Muscle layer of duodenum (tissue), 2 donors: ENCODE measurements at regions not wholly inside any gene's neighbourhood (a gene's known extent, or its start where the extent isn't known, plus 50 kb on each side); places are given as distances from the start of the nearest gene placed in this dataset.

ENCODE experiments used
- H3K27ac ChIP-seq: one replicate; pipeline ENCODE4 v1.7.0; 2013; ENCODE audit warnings: mild to moderate bottlenecking, low read length
- H3K27me3 ChIP-seq: one replicate; pipeline ENCODE4 v1.7.0; 2013; ENCODE audit warnings: low read depth, mild to moderate bottlenecking, control low read depth, low read length
- H3K36me3 ChIP-seq, 2 donors: one replicate each; pipeline ENCODE4 v1.7.0; 2013; ENCODE audit warnings: low read length in 2 of 2, control low read depth in 1 of 2, mild to moderate bottlenecking in 1 of 2; ENCODE audit not compliant: insufficient read depth in 2 of 2, control insufficient read depth in 1 of 2
- H3K4me1 ChIP-seq, 2 donors: one replicate each; pipeline ENCODE4 v1.7.0; 2013; ENCODE audit warnings: low read length in 2 of 2, mild to moderate bottlenecking in 2 of 2, control low read depth in 1 of 2, moderate library complexity in 1 of 2; ENCODE audit not compliant: insufficient read depth in 2 of 2, control insufficient read depth in 1 of 2
- H3K4me3 ChIP-seq, 2 donors: one replicate each; pipeline ENCODE4 v1.7.0; 2013; ENCODE audit warnings: low read length in 2 of 2, low read depth in 1 of 2, mild to moderate bottlenecking in 1 of 2
- H3K9me3 ChIP-seq, 2 donors: one replicate each; pipeline ENCODE4 v1.7.0; 2013; ENCODE audit warnings: low read length in 2 of 2, control low read depth in 1 of 2, mild to moderate bottlenecking in 1 of 2; ENCODE audit not compliant: control insufficient read depth in 1 of 2
- donor health status: healthy.

DNA sequence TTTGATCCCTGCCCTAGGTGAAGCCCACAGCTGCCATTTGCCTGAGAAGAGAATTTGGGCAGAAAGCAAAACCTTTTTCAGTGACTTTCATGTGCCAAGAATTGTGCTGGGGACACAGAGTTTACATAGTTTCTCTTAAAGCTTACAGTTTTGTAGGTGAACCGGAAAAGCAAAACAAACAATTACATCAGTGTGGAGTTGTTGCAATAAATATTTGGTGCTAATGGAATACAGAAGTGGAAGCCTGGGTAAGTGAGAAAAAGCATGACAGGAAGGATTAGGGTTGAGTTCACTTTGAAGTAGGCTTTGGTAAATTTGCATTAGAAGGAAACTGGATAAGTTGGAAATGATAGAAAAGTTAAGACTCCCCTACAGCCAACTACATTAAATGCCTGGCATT, 82.7 kb downstream of the RASSF10 start:
- Histone ChIP-seq H3K27me3 (no peaks in the 10 kb centered on the region), H3K4me1 (no peaks in the 10 kb centered on the region), H3K27ac (no peak overlapping the region), H3K36me3 (no peaks in the 10 kb centered on the region), H3K4me3 (no peak overlapping the region), H3K9me3 (no peaks in the 10 kb centered on the region)

- Histone ChIP-seq H3K27me3 (no peaks in the 10 kb centered on the region), H3K27ac (no peak overlapping the region), H3K9me3 (no peaks in the 10 kb centered on the region), H3K4me1 (no peaks in the 10 kb centered on the region), H3K4me3 (no peak overlapping the region), H3K36me3 (no peaks in the 10 kb centered on the region)
Measured at GRCh38 chr11:13094930-13095687, 86.0 kb downstream of the RASSF10 start.

GRCh38 chr11:13098063-13098462, 88.9 kb downstream of the RASSF10 start:
- Histone ChIP-seq H3K4me1 (no peaks in the 10 kb centered on the region), H3K27me3 (no peaks in the 10 kb centered on the region), H3K36me3 (no peaks in the 10 kb centered on the region), H3K27ac (no peak overlapping the region), H3K9me3 (no peaks in the 10 kb centered on the region), H3K4me3 (no peak overlapping the region)

GRCh38 chr11:13098616-13099289, 89.6 kb downstream of the RASSF10 start:
- no peaks in the 10 kb centered on the region for H3K9me3 ChIP-seq
- no peaks in the 10 kb centered on the region for H3K27me3 ChIP-seq
- no peak overlapping the region for H3K4me3 ChIP-seq
- H3K36me3 ChIP-seq = no peaks in the 10 kb centered on the region
- no peaks in the 10 kb centered on the region for H3K4me1 ChIP-seq
- no peak overlapping the region for H3K27ac ChIP-seq

DNA sequence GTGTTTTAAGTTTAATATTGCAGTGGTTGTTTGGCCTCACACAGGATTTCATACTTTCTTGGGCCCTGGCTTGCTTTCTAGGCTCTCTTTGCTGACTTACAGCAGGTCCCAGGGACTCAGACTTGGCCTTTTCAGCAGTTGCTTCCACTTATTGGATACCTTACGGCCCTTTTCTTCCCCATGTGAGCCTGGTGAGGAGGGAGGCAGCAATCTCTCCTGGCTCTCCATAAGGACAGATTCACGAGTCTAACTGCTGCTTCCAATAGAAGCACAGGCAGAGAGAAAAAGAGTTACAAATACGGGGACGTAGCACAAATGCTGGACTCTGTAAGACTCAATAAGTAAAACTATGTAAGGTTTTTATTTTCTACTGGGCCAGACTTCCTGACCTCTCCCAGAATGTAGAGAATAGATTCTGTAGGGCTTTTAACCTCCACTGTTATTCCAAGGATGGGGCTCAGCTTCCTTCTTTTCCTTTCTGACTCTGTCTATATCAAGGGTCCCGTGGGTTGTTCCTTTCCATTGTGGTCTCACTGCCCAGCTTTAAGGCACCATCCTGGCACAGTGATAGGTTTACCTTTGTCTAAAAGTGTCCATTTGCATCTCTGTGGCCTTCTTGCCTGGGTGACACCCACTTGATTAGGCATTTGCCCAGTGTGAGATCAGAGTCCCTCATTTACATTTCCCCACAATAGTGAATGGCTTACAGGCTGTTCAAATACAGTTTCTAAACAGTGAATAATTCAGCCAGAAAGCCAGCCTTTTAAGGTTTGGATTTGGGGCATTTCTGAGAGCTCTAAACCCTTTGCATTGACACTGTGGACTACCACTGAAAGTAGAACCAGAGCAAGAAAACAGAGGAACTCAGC, 92.8 kb downstream of the RASSF10 start:
- Histone ChIP-seq H3K27ac (no peak overlapping the region), H3K4me3 (no peak overlapping the region), H3K36me3 (no peaks in the 10 kb centered on the region), H3K27me3 (no peaks in the 10 kb centered on the region), H3K9me3 (no peaks in the 10 kb centered on the region), H3K4me1 (peaks cover 0 to 5% of the 10 kb centered on the region in 2 donors)

DNA sequence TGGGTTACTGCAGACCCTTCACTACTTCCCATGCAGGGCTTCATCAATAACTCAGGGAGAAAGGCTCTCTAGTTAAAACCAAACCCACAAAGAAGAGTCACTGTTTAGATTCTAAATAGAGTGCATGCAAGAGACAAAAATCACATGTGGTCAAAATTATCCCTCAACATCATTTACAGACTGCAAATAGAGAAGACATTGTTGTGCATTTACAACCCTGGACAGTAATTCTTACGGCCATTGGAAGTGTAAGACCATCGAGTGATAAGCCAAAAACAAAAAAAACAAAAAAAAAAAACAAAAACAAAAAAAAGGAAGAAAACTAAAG, 93.4 kb downstream of the RASSF10 start:
- no peaks in the 10 kb centered on the region for H3K27me3 ChIP-seq
- no peak overlapping the region for H3K4me3 ChIP-seq
- no peak overlapping the region for H3K27ac ChIP-seq
- peaks cover 0 to 5% of the 10 kb centered on the region in 2 donors for H3K4me1 ChIP-seq
- no peaks in the 10 kb centered on the region for H3K9me3 ChIP-seq
- no peaks in the 10 kb centered on the region for H3K36me3 ChIP-seq

DNA sequence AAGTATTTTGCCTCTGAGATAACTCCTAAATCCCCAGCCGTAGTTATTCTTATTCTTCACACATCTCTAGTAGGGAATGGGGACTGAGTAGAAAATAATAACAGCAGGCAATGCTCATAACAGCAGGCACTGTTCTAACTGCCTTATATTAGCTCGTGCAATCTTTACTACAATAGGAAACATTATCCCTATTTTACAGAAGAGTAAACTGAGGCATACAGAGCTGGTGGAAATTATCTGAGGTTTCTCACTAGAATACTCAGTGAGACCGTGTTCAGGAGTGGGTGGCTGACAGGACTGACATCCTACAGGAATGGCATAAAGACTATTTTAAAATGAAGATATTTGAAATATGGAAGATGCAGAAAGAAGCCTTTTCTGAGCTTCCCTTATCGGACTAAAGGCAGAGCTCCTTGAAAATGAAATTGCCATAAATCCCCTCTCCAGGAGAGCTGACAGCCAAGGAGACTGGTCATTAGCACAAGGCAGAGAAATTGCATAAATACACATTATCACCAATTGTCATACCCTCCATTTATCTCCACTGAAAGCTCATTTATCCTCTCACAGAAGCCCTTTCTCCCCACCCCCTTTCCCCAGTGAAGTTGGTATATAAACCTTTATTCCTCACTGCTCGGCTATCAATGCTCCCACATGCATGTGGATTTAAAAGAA, 93.9 kb downstream of the RASSF10 start:
- H3K9me3 ChIP-seq = no peaks in the 10 kb centered on the region
- no peak overlapping the region for H3K4me3 ChIP-seq
- no peaks in the 10 kb centered on the region for H3K27me3 ChIP-seq
- no peaks in the 10 kb centered on the region for H3K36me3 ChIP-seq
- no peak overlapping the region for H3K27ac ChIP-seq
- peaks cover 0 to 5% of the 10 kb centered on the region in 2 donors for H3K4me1 ChIP-seq

- no peaks in the 10 kb centered on the region for H3K27me3 ChIP-seq
- no peaks in the 10 kb centered on the region for H3K36me3 ChIP-seq
- H3K4me3 ChIP-seq = no peak overlapping the region
- no peaks in the 10 kb centered on the region for H3K9me3 ChIP-seq
- peaks cover 0 to 5% of the 10 kb centered on the region in 2 donors for H3K4me1 ChIP-seq
- H3K27ac ChIP-seq = no peak overlapping the region
Measured at GRCh38 chr11:13103962-13104554, 94.9 kb downstream of the RASSF10 start.

DNA sequence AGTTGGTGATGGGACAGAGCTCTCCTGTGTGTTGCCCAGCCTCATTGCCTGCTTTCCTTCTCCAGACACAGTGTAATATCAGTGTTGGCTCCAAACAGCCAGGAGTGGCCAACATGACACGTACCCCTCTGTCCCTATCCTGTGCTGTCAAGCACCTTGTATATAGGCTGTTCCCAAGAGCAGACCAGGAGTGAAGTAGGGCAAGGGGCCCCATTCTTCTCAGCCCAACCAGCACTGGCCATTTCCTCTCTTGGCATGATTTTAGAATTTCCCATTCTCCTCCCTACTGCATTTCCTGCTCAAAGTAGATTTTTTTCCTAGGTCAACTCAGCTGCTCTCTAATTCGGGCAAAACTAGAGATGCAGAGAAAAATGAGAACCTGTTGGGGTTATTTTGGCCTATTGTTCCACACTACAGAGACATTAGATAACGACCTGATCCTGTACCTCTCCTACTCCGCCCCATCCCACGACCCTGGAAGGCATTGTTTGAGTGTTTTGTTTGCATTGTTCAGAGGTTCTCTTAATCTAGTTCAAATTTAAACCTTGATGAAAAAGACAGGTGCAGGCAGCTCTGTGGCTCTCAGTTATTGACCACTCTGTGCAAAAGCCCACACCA, 95.6 kb downstream of the RASSF10 start:
- Histone ChIP-seq H3K4me3 (no peak overlapping the region), H3K4me1 (peaks cover 0 to 5% of the 10 kb centered on the region in 2 donors), H3K36me3 (no peaks in the 10 kb centered on the region), H3K9me3 (no peaks in the 10 kb centered on the region), H3K27ac (no peak overlapping the region), H3K27me3 (no peaks in the 10 kb centered on the region)

- Histone ChIP-seq H3K9me3 (no peaks in the 10 kb centered on the region), H3K4me3 (no peak overlapping the region), H3K4me1 (peaks cover 0 to 5% of the 10 kb centered on the region in 2 donors), H3K36me3 (no peaks in the 10 kb centered on the region), H3K27ac (no peak overlapping the region), H3K27me3 (no peaks in the 10 kb centered on the region)
Measured at GRCh38 chr11:13105237-13105844, 96.2 kb downstream of the RASSF10 start.
